ENCODE measurements at regions not wholly inside any gene's neighbourhood (a gene's known extent, or its start where the extent isn't known, plus 50 kb on each side); places are given as distances from the start of the nearest gene placed in this dataset.

DNA sequence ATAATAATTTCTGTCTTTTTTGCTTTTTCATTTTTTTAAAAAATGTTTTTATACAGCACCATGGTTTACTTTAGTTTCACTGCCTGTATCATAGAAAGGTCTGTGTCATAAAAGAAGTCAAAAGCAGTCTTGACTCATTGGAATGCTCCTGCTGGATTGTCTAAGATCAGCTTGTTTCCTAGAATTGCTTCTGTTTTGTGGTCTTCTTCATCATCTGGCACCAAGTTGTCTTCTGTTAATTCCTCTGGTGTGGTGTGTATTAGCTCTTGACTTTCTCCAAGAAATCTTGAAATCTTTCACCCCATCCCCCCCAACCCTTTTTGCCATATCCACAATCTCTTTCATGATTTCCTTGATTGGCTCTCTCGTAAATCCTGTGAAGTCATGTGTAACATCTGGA, 250.3 kb upstream of the CXCL12 start:
- TF ChIP-seq, protein P1, sequence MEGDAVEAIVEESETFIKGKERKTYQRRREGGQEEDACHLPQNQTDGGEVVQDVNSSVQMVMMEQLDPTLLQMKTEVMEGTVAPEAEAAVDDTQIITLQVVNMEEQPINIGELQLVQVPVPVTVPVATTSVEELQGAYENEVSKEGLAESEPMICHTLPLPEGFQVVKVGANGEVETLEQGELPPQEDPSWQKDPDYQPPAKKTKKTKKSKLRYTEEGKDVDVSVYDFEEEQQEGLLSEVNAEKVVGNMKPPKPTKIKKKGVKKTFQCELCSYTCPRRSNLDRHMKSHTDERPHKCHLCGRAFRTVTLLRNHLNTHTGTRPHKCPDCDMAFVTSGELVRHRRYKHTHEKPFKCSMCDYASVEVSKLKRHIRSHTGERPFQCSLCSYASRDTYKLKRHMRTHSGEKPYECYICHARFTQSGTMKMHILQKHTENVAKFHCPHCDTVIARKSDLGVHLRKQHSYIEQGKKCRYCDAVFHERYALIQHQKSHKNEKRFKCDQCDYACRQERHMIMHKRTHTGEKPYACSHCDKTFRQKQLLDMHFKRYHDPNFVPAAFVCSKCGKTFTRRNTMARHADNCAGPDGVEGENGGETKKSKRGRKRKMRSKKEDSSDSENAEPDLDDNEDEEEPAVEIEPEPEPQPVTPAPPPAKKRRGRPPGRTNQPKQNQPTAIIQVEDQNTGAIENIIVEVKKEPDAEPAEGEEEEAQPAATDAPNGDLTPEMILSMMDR (IDR thresholded peaks at IDR 0.05) = no peak
- TF ChIP-seq POLR2A (IDR thresholded peaks at IDR 0.05) (no peak), POLR2AphosphoS5 (IDR thresholded peaks at IDR 0.05; ENCODE audit: insufficient read depth in 1 of 2, low read depth in 1 of 2) (no peak)

Data from vagina (tissue), 2 donors.